Urinary bladder (tissue), 3 donors: ENCODE measurements at regions not wholly inside any gene's neighbourhood (a gene's known extent, or its start where the extent isn't known, plus 50 kb on each side); places are given as distances from the start of the nearest gene placed in this dataset.

Experiments
- DNase-seq: peaks from one replicate; pipeline ENCODE4 v3.0.0-alpha.2; 2015; ENCODE audit errors: extremely low spot score
- H3K27ac ChIP-seq: one replicate; pipeline ENCODE4 v1.5.1; 2013; ENCODE audit warnings: low read depth, mild to moderate bottlenecking, moderate library complexity
- H3K36me3 ChIP-seq: one replicate; pipeline ENCODE4 v1.6.1; 2013; ENCODE audit warnings: mild to moderate bottlenecking, moderate library complexity; ENCODE audit not compliant: insufficient read depth
- H3K4me1 ChIP-seq: one replicate; pipeline ENCODE4 v1.6.1; 2013; ENCODE audit warnings: mild to moderate bottlenecking, moderate library complexity; ENCODE audit not compliant: insufficient read depth
- H3K4me3 ChIP-seq: one replicate; pipeline ENCODE4 v1.5.1; 2013; ENCODE audit warnings: low read depth, low read length
- WGBS: extraction: QIAGEN DNeasy Blood & Tissue Kit; methylation state at CpG from one replicate; pipeline ENCODE4 v1.1.7; 2013; 5-methylcytosine and 5-hydroxymethylcytosine counted together
- donor health status: healthy with polysubstance abuse.
- donor health status: healthy.

- Histone ChIP-seq H3K4me1 (no peaks in the 10 kb centered on the region), H3K27ac (no peak overlapping the region), H3K36me3 (no peaks in the 10 kb centered on the region), H3K4me3 (no peak overlapping the region)
- 92% methylated on average over 12 of the region's 12 CpGs for WGBS
- DNase-seq, result no peak
These were observed 249.7 kb downstream of the GLI2 start for GRCh38 chr2:120985174-120985996.

- 91% methylated on average over 27 of the region's 27 CpGs for WGBS
- Histone ChIP-seq H3K4me3 (no peak overlapping the region), H3K27ac (no peak overlapping the region), H3K4me1 (no peaks in the 10 kb centered on the region), H3K36me3 (no peaks in the 10 kb centered on the region)
- DNase-seq, result no peak
These were observed 250.5 kb downstream of the GLI2 start for GRCh38 chr2:120985997-120986651.

- H3K36me3 ChIP-seq, result no peaks in the 10 kb centered on the region
- WGBS, result 95% methylated on average over 9 of the region's 9 CpGs
- no peak overlapping the region for H3K4me3 ChIP-seq
- H3K4me1 ChIP-seq, result no peaks in the 10 kb centered on the region
- no peak overlapping the region for H3K27ac ChIP-seq
- DNase-seq, result no peak
These were observed 251.4 kb downstream of the GLI2 start for GRCh38 chr2:120986898-120987650.

GRCh38 chr2:120988051-120988699, 252.5 kb downstream of the GLI2 start:
- Histone ChIP-seq H3K36me3 (no peaks in the 10 kb centered on the region), H3K4me1 (no peaks in the 10 kb centered on the region), H3K27ac (no peak overlapping the region), H3K4me3 (no peak overlapping the region)
- 98% methylated on average over 68 of the region's 68 CpGs for WGBS
- no peak for DNase-seq

GRCh38 chr2:120988700-120989511, 253.2 kb downstream of the GLI2 start:
- DNase-seq, result no peak
- no peak overlapping the region for H3K4me3 ChIP-seq
- H3K27ac ChIP-seq, result no peak overlapping the region
- no peaks in the 10 kb centered on the region for H3K36me3 ChIP-seq
- no peaks in the 10 kb centered on the region for H3K4me1 ChIP-seq
- WGBS, result 97% methylated on average over 74 of the region's 74 CpGs

GRCh38 chr2:120989512-120990441, 254.1 kb downstream of the GLI2 start:
- no peaks in the 10 kb centered on the region for H3K36me3 ChIP-seq
- WGBS, result 93% methylated on average over 26 of the region's 26 CpGs
- H3K4me3 ChIP-seq, result no peak overlapping the region
- no peak for DNase-seq
- no peaks in the 10 kb centered on the region for H3K4me1 ChIP-seq
- no peak overlapping the region for H3K27ac ChIP-seq

- Histone ChIP-seq H3K27ac (no peak overlapping the region), H3K4me3 (no peak overlapping the region), H3K4me1 (no peaks in the 10 kb centered on the region), H3K36me3 (no peaks in the 10 kb centered on the region)
- WGBS, result 90% methylated on average over 15 of the region's 15 CpGs
- no peak for DNase-seq
These were observed 254.8 kb downstream of the GLI2 start for GRCh38 chr2:120990451-120990871.

- Histone ChIP-seq H3K36me3 (no peaks in the 10 kb centered on the region), H3K4me1 (no peaks in the 10 kb centered on the region), H3K4me3 (no peak overlapping the region), H3K27ac (no peak overlapping the region)
- DNase-seq, result no peak
- 86% methylated on average over 11 of the region's 11 CpGs for WGBS
These were observed 255.8 kb downstream of the GLI2 start for GRCh38 chr2:120991441-120991840.

- 91% methylated on average over 11 of the region's 11 CpGs for WGBS
- DNase-seq, result no peak
- H3K27ac ChIP-seq, result no peak overlapping the region
- H3K4me1 ChIP-seq, result no peaks in the 10 kb centered on the region
- no peak overlapping the region for H3K4me3 ChIP-seq
- H3K36me3 ChIP-seq, result no peaks in the 10 kb centered on the region
These were observed 257.3 kb downstream of the GLI2 start for GRCh38 chr2:120992791-120993555.

- Histone ChIP-seq H3K4me3 (no peak overlapping the region), H3K27ac (no peak overlapping the region), H3K4me1 (no peaks in the 10 kb centered on the region), H3K36me3 (no peaks in the 10 kb centered on the region)
- 83% methylated on average over 9 of the region's 9 CpGs for WGBS
- DNase-seq, result no peak
These were observed 258.0 kb downstream of the GLI2 start for GRCh38 chr2:120993661-120994060.

GRCh38 chr2:120994301-120994995, 258.8 kb downstream of the GLI2 start:
- Histone ChIP-seq H3K4me1 (no peaks in the 10 kb centered on the region), H3K27ac (no peak overlapping the region), H3K36me3 (no peaks in the 10 kb centered on the region), H3K4me3 (no peak overlapping the region)
- 91% methylated on average over 14 of the region's 14 CpGs for whole genome bisulfite sequencing
- DNase-seq, result no peak
